ENCODE measurements at regions not wholly inside any gene's neighbourhood (a gene's known extent, or its start where the extent isn't known, plus 50 kb on each side); places are given as distances from the start of the nearest gene placed in this dataset.

DNA sequence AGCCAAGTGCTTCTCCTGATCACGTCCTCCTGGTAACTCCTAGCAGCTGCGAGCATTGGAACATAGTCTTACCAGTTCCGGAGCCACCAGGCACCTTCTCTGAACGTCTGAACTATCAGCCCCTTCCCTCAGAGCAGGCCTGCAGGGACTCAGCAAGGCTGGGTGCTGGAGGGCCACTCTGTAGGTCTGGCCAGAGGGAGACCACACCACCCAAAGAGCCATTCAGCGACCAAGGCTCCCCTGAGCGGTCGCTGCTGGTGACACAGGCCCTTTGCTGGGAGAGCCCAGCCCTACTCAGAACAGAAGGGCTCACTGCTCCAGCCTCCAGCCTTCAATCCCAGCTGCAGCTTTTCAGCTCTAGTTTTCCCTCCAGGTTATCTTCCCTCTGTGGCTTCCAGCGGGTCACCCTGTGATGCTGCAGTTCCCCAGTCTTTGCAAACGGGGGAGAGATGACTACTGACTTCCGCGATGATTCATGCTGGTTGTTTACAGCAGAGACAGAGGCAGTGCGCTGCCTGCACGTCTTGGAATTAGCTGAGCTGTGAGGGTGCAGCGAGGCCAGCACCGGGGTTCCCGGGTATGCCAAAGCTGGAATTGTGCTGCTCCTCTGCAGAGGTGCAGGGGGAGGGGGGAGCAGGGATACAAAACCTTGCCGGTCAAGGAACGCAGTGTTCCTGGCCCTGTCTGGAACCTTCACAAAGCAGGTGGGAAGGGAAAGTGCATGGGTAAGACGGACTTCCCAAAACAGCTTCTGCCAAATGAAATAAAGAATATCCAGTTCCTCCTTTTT lies 161.4 kb downstream of the LY86 start:
- TF ChIP-seq, protein P1, sequence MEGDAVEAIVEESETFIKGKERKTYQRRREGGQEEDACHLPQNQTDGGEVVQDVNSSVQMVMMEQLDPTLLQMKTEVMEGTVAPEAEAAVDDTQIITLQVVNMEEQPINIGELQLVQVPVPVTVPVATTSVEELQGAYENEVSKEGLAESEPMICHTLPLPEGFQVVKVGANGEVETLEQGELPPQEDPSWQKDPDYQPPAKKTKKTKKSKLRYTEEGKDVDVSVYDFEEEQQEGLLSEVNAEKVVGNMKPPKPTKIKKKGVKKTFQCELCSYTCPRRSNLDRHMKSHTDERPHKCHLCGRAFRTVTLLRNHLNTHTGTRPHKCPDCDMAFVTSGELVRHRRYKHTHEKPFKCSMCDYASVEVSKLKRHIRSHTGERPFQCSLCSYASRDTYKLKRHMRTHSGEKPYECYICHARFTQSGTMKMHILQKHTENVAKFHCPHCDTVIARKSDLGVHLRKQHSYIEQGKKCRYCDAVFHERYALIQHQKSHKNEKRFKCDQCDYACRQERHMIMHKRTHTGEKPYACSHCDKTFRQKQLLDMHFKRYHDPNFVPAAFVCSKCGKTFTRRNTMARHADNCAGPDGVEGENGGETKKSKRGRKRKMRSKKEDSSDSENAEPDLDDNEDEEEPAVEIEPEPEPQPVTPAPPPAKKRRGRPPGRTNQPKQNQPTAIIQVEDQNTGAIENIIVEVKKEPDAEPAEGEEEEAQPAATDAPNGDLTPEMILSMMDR (IDR thresholded peaks at IDR 0.05; ENCODE audit: low read depth, low read length, missing control alignments) = no peak
- H3K4me3 ChIP-seq (ENCODE audit: low read depth, low read length) = no peak overlapping the region
- DNase-seq (ENCODE audit: low read depth) = no peak

DNA sequence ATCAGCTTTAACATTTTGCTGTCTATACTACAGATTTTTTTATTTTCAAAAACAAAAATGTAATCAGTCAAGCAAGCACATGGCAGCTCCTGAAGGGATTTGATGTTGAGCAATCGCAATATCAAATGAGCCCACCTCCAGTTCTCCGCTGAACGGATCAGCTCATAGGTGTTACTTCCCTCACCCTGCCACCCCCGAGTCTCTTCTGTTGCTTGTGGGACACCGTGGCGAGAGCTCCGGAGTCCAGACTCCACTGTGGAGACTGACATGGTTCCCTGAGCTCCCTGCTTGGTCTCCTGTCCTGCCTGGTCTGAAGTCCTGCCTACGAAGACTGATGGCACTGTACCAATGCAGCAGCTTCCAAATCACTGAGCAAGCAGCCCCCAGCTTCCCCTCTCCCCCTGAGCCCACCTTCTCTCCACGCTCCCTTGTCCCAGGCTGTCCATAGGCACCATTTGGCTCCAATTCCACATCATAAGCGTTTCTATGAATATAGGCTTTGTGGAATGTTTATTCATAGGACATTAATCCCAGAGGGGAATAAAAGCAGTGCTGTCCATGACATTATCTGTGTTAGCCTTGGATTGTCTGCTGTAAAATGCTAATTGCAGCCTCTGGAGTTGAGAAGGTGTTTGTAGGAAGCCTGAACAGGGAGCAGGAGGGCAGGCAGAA lies 162.2 kb downstream of the LY86 start:
- TF ChIP-seq, protein P1 (IDR thresholded peaks at IDR 0.05; ENCODE audit: low read depth, low read length, missing control alignments) = no peak
- no peak for DNase-seq (ENCODE audit: low read depth)
- H3K4me3 ChIP-seq (ENCODE audit: low read depth, low read length) = no peak overlapping the region

DNA sequence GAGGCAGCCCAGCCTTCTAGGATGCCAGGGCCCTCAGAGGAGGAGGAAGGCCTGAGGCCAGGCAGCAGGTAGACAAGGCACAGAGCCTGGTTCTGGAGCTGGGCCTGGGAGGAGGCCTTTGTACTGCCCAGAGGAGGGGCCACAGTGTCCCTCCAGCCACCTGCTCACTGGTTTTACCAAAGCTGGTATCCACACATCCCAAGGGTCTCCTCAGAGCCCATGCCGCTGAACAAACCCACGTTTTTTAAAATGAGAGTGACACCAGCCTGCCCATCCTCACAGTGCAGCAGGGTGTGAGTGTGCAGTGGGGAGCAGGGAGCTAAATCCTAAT lies 162.7 kb downstream of the LY86 start:
- TF ChIP-seq, protein P1 (IDR thresholded peaks at IDR 0.05; ENCODE audit: low read depth, low read length, missing control alignments) = no peak
- no peak for DNase-seq (ENCODE audit: low read depth)
- no peak overlapping the region for H3K4me3 ChIP-seq (ENCODE audit: low read depth, low read length)

DNA sequence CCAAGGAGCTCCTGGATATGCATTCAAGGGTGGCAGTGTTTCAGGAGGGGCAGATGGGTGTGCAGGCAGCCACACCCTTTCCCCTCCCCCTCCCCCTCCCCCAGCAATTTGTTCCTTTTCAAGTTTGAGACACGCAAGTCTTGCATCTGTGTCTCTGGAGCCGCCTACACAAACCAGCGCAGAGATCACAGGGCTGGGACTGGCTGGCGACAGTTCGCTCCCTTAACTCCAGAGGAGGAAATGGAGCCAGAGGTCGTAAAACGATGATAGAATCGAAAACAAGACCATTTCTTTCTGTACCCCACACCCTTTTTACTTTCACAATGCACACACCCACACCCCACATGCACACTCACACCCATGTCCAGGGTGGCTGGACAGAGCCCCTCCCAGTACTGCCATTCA lies 163.1 kb downstream of the LY86 start:
- no peak for DNase-seq (ENCODE audit: low read depth)
- TF ChIP-seq, protein P1 (IDR thresholded peaks at IDR 0.05; ENCODE audit: low read depth, low read length, missing control alignments) = no peak

DNA sequence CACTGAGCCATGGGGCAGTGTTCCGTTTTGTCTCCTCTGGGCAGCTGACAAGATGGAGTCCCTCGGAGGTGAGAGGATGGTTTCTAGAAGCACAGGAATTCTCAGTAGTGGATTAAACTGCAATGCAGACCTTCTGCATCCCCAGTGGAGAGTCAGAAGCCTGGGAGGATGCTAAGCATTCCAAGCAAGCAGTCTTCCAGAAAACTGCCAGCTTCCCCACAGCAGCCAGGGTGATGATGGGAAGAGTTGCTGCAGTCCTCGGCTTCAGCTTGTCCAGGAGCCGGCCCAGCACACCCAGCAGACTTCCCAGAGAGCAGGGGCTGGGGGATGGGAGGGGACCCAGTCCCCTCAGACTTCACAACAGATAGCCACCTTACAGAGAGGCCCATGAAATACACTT lies 163.6 kb downstream of the LY86 start:
- TF ChIP-seq, protein P1 (IDR thresholded peaks at IDR 0.05; ENCODE audit: low read depth, low read length, missing control alignments) = no peak

More for the DNA sequence above, 163.1 kb downstream of the LY86 start:
- H3K4me3 ChIP-seq (ENCODE audit: low read depth, low read length) = no peak overlapping the region

DNA sequence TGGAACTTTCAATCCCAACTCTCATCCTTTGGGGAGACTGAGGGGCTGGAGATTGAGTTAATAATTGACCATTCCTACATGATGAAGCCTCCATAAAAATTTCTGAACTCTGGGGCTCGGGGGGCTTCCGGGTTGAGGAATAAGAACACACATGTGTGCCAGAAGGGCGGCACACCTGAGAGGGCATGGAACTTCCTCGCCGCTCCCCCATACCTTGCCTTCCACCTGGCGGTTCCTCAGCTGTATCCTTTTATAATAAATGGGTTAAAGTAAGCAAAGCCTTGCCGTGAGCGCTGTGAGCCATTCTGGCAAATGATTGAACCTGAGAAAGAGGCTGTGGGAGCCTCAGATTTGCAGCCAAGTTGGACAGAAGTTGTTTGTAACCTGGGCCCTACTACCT lies 164.8 kb downstream of the LY86 start:
- H3K4me3 ChIP-seq (ENCODE audit: low read depth, low read length) = no peak overlapping the region
- TF ChIP-seq, protein P1 (IDR thresholded peaks at IDR 0.05; ENCODE audit: low read depth, low read length, missing control alignments) = no peak
- DNase-seq (ENCODE audit: low read depth) = no peak

More for the DNA sequence above, 163.6 kb downstream of the LY86 start:
- no peak overlapping the region for H3K4me3 ChIP-seq (ENCODE audit: low read depth, low read length)
- DNase-seq (ENCODE audit: low read depth) = no peak
